ENCODE measurements at regions not wholly inside any gene's neighbourhood (a gene's known extent, or its start where the extent isn't known, plus 50 kb on each side); places are given as distances from the start of the nearest gene placed in this dataset.

DNA sequence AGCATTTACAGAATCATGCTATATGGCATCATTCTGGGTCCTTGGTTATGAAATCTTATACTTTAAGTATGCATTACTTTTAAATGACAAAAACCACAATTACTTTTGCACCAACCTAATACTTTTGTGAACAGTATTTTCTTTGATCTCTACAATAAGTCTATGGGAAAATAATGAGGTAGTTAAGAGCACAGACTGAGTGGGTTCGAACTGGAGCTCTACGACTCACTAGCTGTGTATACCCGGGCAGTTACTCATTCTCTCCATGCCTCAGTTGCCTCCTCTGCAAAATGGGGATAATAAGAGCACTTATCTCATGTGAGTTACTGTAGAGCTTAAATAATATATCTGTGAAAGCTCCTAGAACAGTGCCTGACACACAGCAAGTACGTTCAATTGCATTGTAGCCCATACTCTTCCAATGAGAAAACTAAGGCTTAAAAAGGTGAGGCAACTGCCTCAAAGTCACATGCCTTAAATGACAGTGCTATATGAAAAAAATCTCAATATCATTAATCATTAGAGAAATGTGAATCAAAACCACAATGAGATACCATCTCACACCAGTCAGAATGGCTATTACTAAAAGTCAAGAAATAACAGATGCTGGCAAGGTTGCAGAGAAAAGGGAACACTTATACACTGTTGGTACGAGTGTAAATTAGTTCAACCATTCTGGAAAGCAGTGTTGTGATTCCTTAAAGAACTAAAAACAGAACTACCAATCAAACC is 151.5 kb downstream of the CHIC2 start:
- FAIRE-seq (no peak), DNase-seq (ENCODE audit: insufficient read length, low spot score) (no peak)
- no peak for TF ChIP-seq POLR2AphosphoS5 (IDR thresholded peaks at IDR 0.05; ENCODE audit: low read depth, low read length)
- TF ChIP-seq PAX5 (IDR thresholded peaks at IDR 0.05; ENCODE audit: insufficient read depth, low read length, severe bottlenecking): no peak
- TF ChIP-seq POLR2A (IDR thresholded peaks at IDR 0.05; ENCODE audit: low read depth, low read length): no peak
- TF ChIP-seq POU2F2 (IDR thresholded peaks at IDR 0.05; ENCODE audit: low read depth, low read length): no peak
- no peak for TF ChIP-seq SPI1 (IDR thresholded peaks at IDR 0.05; ENCODE audit: low read depth, low read length)
- no peak for TF ChIP-seq TAF1 (IDR thresholded peaks at IDR 0.05; ENCODE audit: low read depth, low read length)

DNA sequence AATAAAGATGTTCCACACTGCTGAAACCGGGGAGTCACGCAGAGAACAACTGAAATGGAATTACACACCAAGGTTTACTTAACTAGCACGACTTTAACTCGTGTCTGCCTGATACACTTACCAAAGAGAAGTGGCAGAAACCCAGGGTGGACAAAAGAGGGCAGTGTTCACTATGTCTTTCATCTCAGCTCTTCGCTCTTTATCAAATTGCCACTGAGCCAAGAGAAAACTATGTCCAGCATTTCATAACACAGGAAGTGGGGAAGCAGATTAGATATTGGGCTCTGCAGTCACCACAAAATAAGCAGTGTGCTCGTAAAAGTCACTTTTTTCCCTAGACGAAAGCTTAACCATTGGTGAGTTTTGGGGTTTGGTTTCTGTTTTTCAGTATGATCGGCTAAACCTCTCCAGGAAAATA is 155.7 kb downstream of the CHIC2 start:
- DNase-seq (ENCODE audit: insufficient read length, low spot score) (no peak), FAIRE-seq (peak; percentile 72)
- TF ChIP-seq PAX5 (IDR thresholded peaks at IDR 0.05; ENCODE audit: insufficient read depth, low read length, severe bottlenecking) (no peak), POLR2AphosphoS5 (IDR thresholded peaks at IDR 0.05; ENCODE audit: low read depth, low read length) (no peak), POLR2A (IDR thresholded peaks at IDR 0.05; ENCODE audit: low read depth, low read length) (no peak)

DNA sequence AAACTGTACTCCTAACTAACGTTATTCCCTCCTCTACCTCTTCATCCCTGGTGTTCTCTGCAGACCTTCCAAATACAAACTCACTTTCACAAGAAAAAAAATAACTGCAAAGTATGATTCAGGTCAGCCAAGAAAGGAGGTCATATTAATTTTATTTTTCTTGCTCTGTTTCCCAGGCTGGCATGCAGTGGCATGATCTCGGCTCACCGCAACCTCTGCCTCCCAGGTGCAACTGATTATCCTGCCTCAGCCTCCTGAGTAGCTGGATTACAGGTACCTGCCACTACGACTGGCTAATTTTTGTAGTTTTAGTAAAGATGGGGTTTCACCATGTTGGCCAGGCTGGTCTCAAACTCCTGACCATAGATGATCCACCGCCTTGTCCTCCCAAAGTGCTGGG is 156.6 kb downstream of the CHIC2 start:
- no peak for TF ChIP-seq TAF1 (IDR thresholded peaks at IDR 0.05; ENCODE audit: low read depth, low read length)
- TF ChIP-seq POU2F2 (IDR thresholded peaks at IDR 0.05; ENCODE audit: low read depth, low read length): no peak
- no peak for TF ChIP-seq POLR2AphosphoS5 (IDR thresholded peaks at IDR 0.05; ENCODE audit: low read depth, low read length)
- TF ChIP-seq PAX5 (IDR thresholded peaks at IDR 0.05; ENCODE audit: insufficient read depth, low read length, severe bottlenecking): no peak
- no peak for TF ChIP-seq SPI1 (IDR thresholded peaks at IDR 0.05; ENCODE audit: low read depth, low read length)
- no peak for TF ChIP-seq POLR2A (IDR thresholded peaks at IDR 0.05; ENCODE audit: low read depth, low read length)
- DNase-seq (ENCODE audit: insufficient read length, low spot score) (no peak), FAIRE-seq (no peak)

DNA sequence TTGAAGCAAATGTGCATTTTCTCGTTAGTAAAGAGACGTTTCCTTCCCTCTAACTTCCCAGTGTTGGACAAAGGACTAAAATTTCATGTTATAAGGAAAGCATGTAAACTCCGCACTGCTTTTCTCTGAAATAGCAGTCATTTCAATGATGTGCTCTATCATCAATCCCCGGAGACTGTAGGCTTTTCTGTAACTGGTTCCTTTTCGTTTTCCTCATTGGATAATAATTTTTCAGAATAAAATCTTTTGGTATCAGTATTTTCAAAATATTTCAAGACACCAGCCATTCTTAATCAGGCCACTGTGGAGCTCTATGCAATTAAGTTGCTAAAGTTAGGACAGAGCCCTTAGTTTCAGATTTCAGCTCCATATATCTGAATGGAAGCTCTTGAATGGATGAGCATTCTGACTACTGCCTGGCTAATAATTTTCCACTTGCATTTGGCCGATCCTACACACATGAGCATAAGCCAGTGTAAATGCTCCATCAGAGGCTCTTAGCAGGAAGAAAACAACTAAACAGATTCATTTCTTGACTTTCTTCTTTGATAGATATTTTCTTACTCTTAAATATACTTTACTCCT is 157.7 kb downstream of the CHIC2 start:
- TF ChIP-seq POLR2A (IDR thresholded peaks at IDR 0.05; ENCODE audit: low read depth, low read length) (no peak), POU2F2 (IDR thresholded peaks at IDR 0.05; ENCODE audit: low read depth, low read length) (no peak), SPI1 (IDR thresholded peaks at IDR 0.05; ENCODE audit: low read depth, low read length) (no peak), POLR2AphosphoS5 (IDR thresholded peaks at IDR 0.05; ENCODE audit: low read depth, low read length) (no peak), TAF1 (IDR thresholded peaks at IDR 0.05; ENCODE audit: low read depth, low read length) (no peak), PAX5 (IDR thresholded peaks at IDR 0.05; ENCODE audit: insufficient read depth, low read length, severe bottlenecking) (no peak)
- FAIRE-seq: no peak
- no peak for DNase-seq (ENCODE audit: insufficient read length, low spot score)

DNA sequence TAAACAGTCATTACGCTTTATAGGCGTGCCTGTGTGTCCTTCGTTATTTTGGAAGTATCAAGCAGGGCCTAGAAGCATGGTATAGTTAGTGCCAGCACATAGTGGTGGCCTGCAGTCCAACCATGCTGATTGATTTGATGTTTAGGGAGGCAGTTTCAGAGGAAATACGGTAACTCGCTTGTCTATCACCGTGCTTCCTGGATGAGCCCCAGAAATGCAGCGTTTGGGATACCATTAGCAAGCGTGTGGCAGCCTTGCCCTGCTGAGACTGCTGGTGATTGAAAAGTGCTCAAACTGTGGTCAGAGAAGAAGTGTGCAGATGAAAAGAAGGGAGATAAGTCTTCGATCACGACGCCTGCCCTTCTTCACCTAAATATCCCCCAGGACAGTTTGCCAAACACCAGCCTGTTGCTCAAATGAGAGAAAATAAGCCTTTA is 158.4 kb downstream of the CHIC2 start:
- FAIRE-seq: peak; percentile 82
- no peak for DNase-seq (ENCODE audit: insufficient read length, low spot score)
- TF ChIP-seq TAF1 (IDR thresholded peaks at IDR 0.05; ENCODE audit: low read depth, low read length): no peak
- no peak for TF ChIP-seq SPI1 (IDR thresholded peaks at IDR 0.05; ENCODE audit: low read depth, low read length)
- no peak for TF ChIP-seq POLR2AphosphoS5 (IDR thresholded peaks at IDR 0.05; ENCODE audit: low read depth, low read length)
- no peak for TF ChIP-seq POLR2A (IDR thresholded peaks at IDR 0.05; ENCODE audit: low read depth, low read length)
- TF ChIP-seq PAX5 (IDR thresholded peaks at IDR 0.05; ENCODE audit: insufficient read depth, low read length, severe bottlenecking): no peak
- no peak for TF ChIP-seq POU2F2 (IDR thresholded peaks at IDR 0.05; ENCODE audit: low read depth, low read length)

DNA sequence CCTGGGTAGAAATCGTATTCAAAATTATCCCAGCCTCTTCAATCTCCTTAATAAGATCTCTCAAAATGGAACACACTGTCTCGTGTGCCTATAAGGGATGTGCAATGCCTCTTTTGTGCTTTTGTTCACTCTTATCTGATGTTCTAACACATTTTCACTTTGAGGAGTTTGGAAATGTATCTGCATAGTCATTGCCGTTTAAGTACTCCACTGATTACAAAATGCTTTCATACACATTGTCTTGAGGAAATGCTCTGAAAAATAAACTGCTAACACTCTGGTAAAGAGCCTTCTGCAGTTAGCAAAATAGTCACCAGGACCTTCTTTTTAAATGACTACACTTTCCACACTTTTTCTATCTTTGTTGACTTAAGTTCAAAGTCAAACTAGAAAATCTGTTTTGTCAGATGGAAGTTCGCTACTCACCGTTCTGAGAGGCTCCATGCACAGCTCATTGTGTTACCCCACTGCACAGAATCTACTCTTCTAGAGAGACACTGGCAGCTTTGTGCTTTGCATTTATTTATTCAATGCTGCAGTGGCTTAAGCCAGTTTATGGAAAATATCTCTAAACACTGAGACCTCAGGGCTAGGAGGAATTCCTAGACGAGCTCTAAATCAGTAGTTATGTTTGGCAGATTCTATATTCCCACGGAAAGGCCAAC is 159.0 kb downstream of the CHIC2 start:
- TF ChIP-seq POU2F2 (IDR thresholded peaks at IDR 0.05; ENCODE audit: low read depth, low read length): no peak
- no peak for TF ChIP-seq POLR2AphosphoS5 (IDR thresholded peaks at IDR 0.05; ENCODE audit: low read depth, low read length)
- TF ChIP-seq SPI1 (IDR thresholded peaks at IDR 0.05; ENCODE audit: low read depth, low read length): no peak
- TF ChIP-seq TAF1 (IDR thresholded peaks at IDR 0.05; ENCODE audit: low read depth, low read length): no peak
- no peak for TF ChIP-seq PAX5 (IDR thresholded peaks at IDR 0.05; ENCODE audit: insufficient read depth, low read length, severe bottlenecking)
- TF ChIP-seq POLR2A (IDR thresholded peaks at IDR 0.05; ENCODE audit: low read depth, low read length): no peak
- DNase-seq (ENCODE audit: insufficient read length, low spot score) (no peak), FAIRE-seq (no peak)

DNA sequence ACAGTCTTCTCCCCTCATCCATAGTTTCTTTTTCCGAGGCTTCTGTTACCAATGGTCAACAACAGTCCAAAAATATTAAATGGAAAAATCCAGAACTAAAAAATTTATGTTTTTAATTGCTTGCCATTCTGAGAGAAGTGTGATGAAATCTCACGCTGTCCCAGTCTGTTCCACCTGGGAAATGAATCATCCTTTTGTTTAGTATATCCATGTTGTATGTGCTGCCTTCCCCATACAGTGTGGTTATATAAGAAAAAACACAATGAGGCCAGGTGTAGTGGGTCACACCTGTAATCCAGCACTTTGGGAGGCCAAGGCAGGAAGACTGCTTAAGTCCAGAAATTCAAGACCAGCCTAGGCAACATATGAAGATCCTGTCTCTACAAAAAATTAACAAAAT is 161.6 kb downstream of the CHIC2 start:
- no peak for FAIRE-seq
- no peak for TF ChIP-seq SPI1 (IDR thresholded peaks at IDR 0.05; ENCODE audit: low read depth, low read length)
- TF ChIP-seq POU2F2 (IDR thresholded peaks at IDR 0.05; ENCODE audit: low read depth, low read length): no peak
- TF ChIP-seq POLR2AphosphoS5 (IDR thresholded peaks at IDR 0.05; ENCODE audit: low read depth, low read length): no peak
- TF ChIP-seq TAF1 (IDR thresholded peaks at IDR 0.05; ENCODE audit: low read depth, low read length): no peak
- no peak for TF ChIP-seq POLR2A (IDR thresholded peaks at IDR 0.05; ENCODE audit: low read depth, low read length)
- TF ChIP-seq PAX5 (IDR thresholded peaks at IDR 0.05; ENCODE audit: insufficient read depth, low read length, severe bottlenecking): no peak
- DNase-seq (ENCODE audit: insufficient read length, low spot score): no peak

DNA sequence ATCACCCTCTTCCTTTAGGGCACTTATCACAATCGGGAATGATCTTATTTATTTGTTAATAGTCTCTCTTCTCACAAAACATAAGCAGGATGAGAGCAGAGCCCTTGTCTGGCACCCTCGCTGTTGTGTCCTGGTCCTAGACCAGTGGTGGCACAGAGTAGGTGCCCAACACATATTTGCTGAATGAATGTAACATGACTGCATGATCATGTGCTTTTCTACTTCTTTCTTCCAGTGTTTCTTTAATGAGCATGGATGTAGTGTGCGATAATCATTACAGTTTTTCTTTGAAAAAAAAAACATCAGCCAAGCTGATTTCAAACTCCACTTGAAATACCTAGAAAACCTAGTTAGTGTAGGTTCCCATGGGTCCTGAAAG is 164.1 kb downstream of the CHIC2 start:
- DNase-seq (ENCODE audit: insufficient read length, low spot score) (no peak), FAIRE-seq (no peak)
- TF ChIP-seq POLR2A (IDR thresholded peaks at IDR 0.05; ENCODE audit: low read depth, low read length) (no peak), PAX5 (IDR thresholded peaks at IDR 0.05; ENCODE audit: insufficient read depth, low read length, severe bottlenecking) (no peak), TAF1 (IDR thresholded peaks at IDR 0.05; ENCODE audit: low read depth, low read length) (no peak), POU2F2 (IDR thresholded peaks at IDR 0.05; ENCODE audit: low read depth, low read length) (no peak), POLR2AphosphoS5 (IDR thresholded peaks at IDR 0.05; ENCODE audit: low read depth, low read length) (no peak), SPI1 (IDR thresholded peaks at IDR 0.05; ENCODE audit: low read depth, low read length) (no peak)

DNA sequence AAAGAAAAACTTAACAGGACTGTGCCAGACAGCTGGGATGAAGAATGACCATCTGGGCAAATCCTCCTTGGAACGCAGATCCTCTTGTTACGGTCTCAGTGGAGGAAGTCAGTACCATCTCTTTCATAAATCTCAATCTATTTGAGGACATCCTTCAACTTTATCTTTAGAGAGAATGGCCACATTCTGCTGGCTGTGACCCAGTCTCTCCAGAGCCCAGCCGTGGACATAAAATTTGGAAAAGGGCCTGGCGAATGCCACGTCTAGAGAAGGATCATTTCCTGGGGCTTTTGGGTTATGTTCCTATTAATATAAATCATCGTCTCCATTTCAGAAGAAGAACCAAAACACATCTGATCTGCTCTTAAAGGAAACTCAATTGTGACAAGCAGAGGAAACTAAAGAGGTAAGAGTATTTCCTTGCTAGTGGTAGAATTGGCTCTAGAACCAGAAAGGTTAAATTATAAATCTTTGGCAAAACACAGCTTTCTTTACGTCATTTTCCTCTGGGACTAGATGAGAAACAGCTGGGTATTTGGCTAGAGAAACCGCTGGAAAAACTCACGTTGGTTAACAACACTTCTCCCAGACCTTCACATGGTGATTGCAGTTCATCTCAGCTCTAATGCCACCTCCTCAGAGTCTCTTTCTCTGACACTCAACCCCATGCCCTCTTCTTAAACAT is 164.7 kb downstream of the CHIC2 start:
- DNase-seq (ENCODE audit: insufficient read length, low spot score) (no peak), FAIRE-seq (no peak)
- no peak for TF ChIP-seq POU2F2 (IDR thresholded peaks at IDR 0.05; ENCODE audit: low read depth, low read length)
- no peak for TF ChIP-seq POLR2AphosphoS5 (IDR thresholded peaks at IDR 0.05; ENCODE audit: low read depth, low read length)
- TF ChIP-seq POLR2A (IDR thresholded peaks at IDR 0.05; ENCODE audit: low read depth, low read length): no peak
- no peak for TF ChIP-seq TAF1 (IDR thresholded peaks at IDR 0.05; ENCODE audit: low read depth, low read length)
- TF ChIP-seq PAX5 (IDR thresholded peaks at IDR 0.05; ENCODE audit: insufficient read depth, low read length, severe bottlenecking): no peak
- TF ChIP-seq SPI1 (IDR thresholded peaks at IDR 0.05; ENCODE audit: low read depth, low read length): no peak
